ENCODE measurements at regions not wholly inside any gene's neighbourhood (a gene's known extent, or its start where the extent isn't known, plus 50 kb on each side); places are given as distances from the start of the nearest gene placed in this dataset.

DNA sequence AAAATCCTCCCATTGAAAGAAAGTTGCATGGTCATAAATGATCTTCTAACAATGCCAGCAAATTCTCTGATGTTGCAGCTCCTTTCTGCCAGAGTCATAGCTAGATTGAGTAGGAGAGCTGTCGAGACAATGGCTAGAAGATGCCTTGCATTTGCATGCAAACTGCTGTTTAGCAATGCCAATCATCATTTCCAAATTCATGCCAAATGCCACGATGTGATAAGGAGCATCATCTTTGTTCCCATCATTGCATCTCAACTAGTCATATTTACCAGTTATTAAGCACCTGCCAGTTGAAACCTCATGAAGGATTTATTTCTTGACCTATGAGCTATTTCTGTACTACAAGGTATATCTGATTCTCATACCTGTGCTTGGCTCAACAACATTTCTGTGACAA, 246.4 kb upstream of the PIK3R1 start:
- Histone ChIP-seq H3K9ac (ENCODE audit: low read length) (no peak overlapping the region), H3K4ac (ENCODE audit: low read depth, low read length) (no peak overlapping the region), H4K91ac (ENCODE audit: low read depth, low read length) (no peak overlapping the region), H2AK5ac (ENCODE audit: low read length) (no peak overlapping the region), H4K8ac (ENCODE audit: low read depth, low read length) (no peak overlapping the region), H4K12ac (ENCODE audit: low read depth, low read length) (no peak overlapping the region), H3K79me2 (ENCODE audit: control insufficient read depth, insufficient read depth, low read length, poor library complexity) (peaks cover 1% of the 10 kb centered on the region), H3K14ac (ENCODE audit: low read length) (no peak overlapping the region), H3K18ac (ENCODE audit: low read length) (no peak overlapping the region), H3K27me3 (ENCODE audit: insufficient read depth, low read length) (no peaks in the 10 kb centered on the region), H3K23ac (ENCODE audit: low read length) (no peak overlapping the region), H3K4me3 (ENCODE audit: low read depth, low read length) (no peak overlapping the region), H2BK5ac (ENCODE audit: low read depth, low read length, poor library complexity) (no peak overlapping the region), H2AFZ (ENCODE audit: insufficient read depth, low read length, poor library complexity) (no peak overlapping the region), H3K9me3 (ENCODE audit: insufficient read depth, low read depth, low read length) (no peaks in the 10 kb centered on the region), H2BK12ac (ENCODE audit: low read length) (no peak overlapping the region), H2BK120ac (ENCODE audit: insufficient read depth, low read length, poor library complexity) (no peak overlapping the region), H3K4me1 (ENCODE audit: control insufficient read depth in 1 of 2, insufficient read depth in 2 of 2, low read length in 2 of 2) (peaks cover 6 to 18% of the 10 kb centered on the region in 2 experiments), H3K79me1 (ENCODE audit: low read length) (peaks cover 10% of the 10 kb centered on the region), H3K27ac (ENCODE audit: low read depth, low read length) (no peak overlapping the region), H3K36me3 (ENCODE audit: control insufficient read depth in 1 of 2, insufficient read depth in 2 of 2, low read length in 2 of 2) (no peaks in the 10 kb centered on the region), H3K4me2 (ENCODE audit: low read length) (no peak overlapping the region)
- peak; percentile 70 to 90 for DNase-seq
- WGBS (ENCODE audit: extremely low coverage, insufficient coverage, insufficient read length), result no CpG with 5 or more reads among the region's 2 CpGs

GRCh38 chr5:67966712-67967111, 248.8 kb upstream of the PIK3R1 start:
- Histone ChIP-seq H3K27me3 (ENCODE audit: insufficient read depth, low read length) (no peaks in the 10 kb centered on the region), H2AFZ (ENCODE audit: insufficient read depth, low read length, poor library complexity) (no peak overlapping the region), H3K4ac (ENCODE audit: low read depth, low read length) (no peak overlapping the region), H3K18ac (ENCODE audit: low read length) (no peak overlapping the region), H3K4me2 (ENCODE audit: low read length) (no peak overlapping the region), H2BK5ac (ENCODE audit: low read depth, low read length, poor library complexity) (peak overlapping the region; percentile 35), H3K4me3 (ENCODE audit: low read depth, low read length) (no peak overlapping the region), H3K14ac (ENCODE audit: low read length) (peak overlapping the region; percentile 40), H3K9ac (ENCODE audit: low read length) (no peak overlapping the region), H3K9me3 (ENCODE audit: insufficient read depth, low read depth, low read length) (no peaks in the 10 kb centered on the region), H4K8ac (ENCODE audit: low read depth, low read length) (no peak overlapping the region), H2BK120ac (ENCODE audit: insufficient read depth, low read length, poor library complexity) (no peak overlapping the region), H2AK5ac (ENCODE audit: low read length) (no peak overlapping the region), H4K91ac (ENCODE audit: low read depth, low read length) (no peak overlapping the region), H3K36me3 (ENCODE audit: control insufficient read depth in 1 of 2, insufficient read depth in 2 of 2, low read length in 2 of 2) (no peaks in the 10 kb centered on the region), H3K79me2 (ENCODE audit: control insufficient read depth, insufficient read depth, low read length, poor library complexity) (peaks cover 1% of the 10 kb centered on the region), H3K23ac (ENCODE audit: low read length) (no peak overlapping the region), H3K79me1 (ENCODE audit: low read length) (peaks cover 10% of the 10 kb centered on the region), H3K4me1 (ENCODE audit: control insufficient read depth in 1 of 2, insufficient read depth in 2 of 2, low read length in 2 of 2) (peaks cover 8 to 22% of the 10 kb centered on the region in 2 experiments), H2BK12ac (ENCODE audit: low read length) (peak overlapping the region; percentile 61), H4K12ac (ENCODE audit: low read depth, low read length) (no peak overlapping the region), H3K27ac (ENCODE audit: low read depth, low read length) (no peak overlapping the region)
- DNase-seq, result no peak
- no CpG with 5 or more reads among the region's 1 CpG for WGBS (ENCODE audit: extremely low coverage, insufficient coverage, insufficient read length)

- Histone ChIP-seq H3K18ac (ENCODE audit: low read length) (no peak overlapping the region), H3K4ac (ENCODE audit: low read depth, low read length) (no peak overlapping the region), H4K12ac (ENCODE audit: low read depth, low read length) (no peak overlapping the region), H3K36me3 (ENCODE audit: control insufficient read depth in 1 of 2, insufficient read depth in 2 of 2, low read length in 2 of 2) (no peaks in the 10 kb centered on the region), H4K8ac (ENCODE audit: low read depth, low read length) (no peak overlapping the region), H3K23ac (ENCODE audit: low read length) (no peak overlapping the region), H3K79me2 (ENCODE audit: control insufficient read depth, insufficient read depth, low read length, poor library complexity) (peaks cover 1% of the 10 kb centered on the region), H4K91ac (ENCODE audit: low read depth, low read length) (no peak overlapping the region), H3K9me3 (ENCODE audit: insufficient read depth, low read depth, low read length) (no peaks in the 10 kb centered on the region), H3K14ac (ENCODE audit: low read length) (no peak overlapping the region), H2BK120ac (ENCODE audit: insufficient read depth, low read length, poor library complexity) (no peak overlapping the region), H2BK12ac (ENCODE audit: low read length) (no peak overlapping the region), H3K27me3 (ENCODE audit: insufficient read depth, low read length) (no peaks in the 10 kb centered on the region), H2AK5ac (ENCODE audit: low read length) (no peak overlapping the region), H3K4me3 (ENCODE audit: low read depth, low read length) (no peak overlapping the region), H3K79me1 (ENCODE audit: low read length) (peaks cover 6% of the 10 kb centered on the region), H2BK5ac (ENCODE audit: low read depth, low read length, poor library complexity) (no peak overlapping the region), H3K4me2 (ENCODE audit: low read length) (no peak overlapping the region), H3K4me1 (ENCODE audit: control insufficient read depth in 1 of 2, insufficient read depth in 2 of 2, low read length in 2 of 2) (peaks cover 8 to 23% of the 10 kb centered on the region in 2 experiments), H3K27ac (ENCODE audit: low read depth, low read length) (peak overlapping the region; percentile 52), H2AFZ (ENCODE audit: insufficient read depth, low read length, poor library complexity) (no peak overlapping the region), H3K9ac (ENCODE audit: low read length) (no peak overlapping the region)
- WGBS (ENCODE audit: extremely low coverage, insufficient coverage, insufficient read length), result no CpG with 5 or more reads among the region's 2 CpGs
- DNase-seq, result peak in 1 of 2 donors; percentile 49
Observed at GRCh38 chr5:67964619-67965018, 250.9 kb upstream of the PIK3R1 start.

DNA sequence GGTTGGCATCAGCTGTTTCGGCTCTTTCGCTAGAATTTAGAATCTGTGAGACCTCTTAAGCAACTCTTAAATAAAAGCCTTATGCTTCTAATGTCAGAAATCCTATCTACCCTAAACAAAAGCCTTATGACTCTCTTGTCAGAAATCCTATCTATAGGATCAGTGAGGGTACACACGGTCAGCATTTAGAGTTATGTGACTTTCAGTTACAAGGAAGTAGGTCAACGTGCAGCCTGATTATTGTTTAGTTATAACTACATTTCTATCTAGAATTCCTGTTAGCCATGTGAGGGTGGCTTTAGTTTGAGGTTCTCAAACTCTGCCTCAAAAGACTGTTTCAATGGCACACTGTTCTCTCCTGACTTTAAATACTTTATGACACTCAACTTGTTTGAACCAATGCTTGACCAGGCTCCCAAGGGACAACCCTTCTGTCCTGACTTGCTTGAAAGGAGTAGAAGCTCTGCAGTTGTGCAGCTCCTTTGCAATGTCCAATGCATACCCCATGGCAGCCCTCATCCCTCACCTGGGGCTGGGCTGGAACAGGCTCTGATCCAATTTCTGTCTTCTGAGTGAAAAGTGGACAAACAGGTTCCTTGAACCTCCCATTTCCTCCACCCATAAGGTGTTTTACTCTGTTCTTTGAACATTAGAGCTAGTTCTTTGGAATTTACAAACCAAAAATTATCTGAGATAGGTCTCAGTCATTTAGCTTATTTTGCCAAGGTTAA, 251.6 kb upstream of the PIK3R1 start:
- H4K12ac ChIP-seq (ENCODE audit: low read depth, low read length), result no peak overlapping the region
- H4K91ac ChIP-seq (ENCODE audit: low read depth, low read length), result no peak overlapping the region
- peaks cover 8 to 23% of the 10 kb centered on the region in 2 experiments for H3K4me1 ChIP-seq (ENCODE audit: control insufficient read depth in 1 of 2, insufficient read depth in 2 of 2, low read length in 2 of 2)
- no peak overlapping the region for H3K23ac ChIP-seq (ENCODE audit: low read length)
- peak; percentile 87 to 92 for DNase-seq
- H3K79me2 ChIP-seq (ENCODE audit: control insufficient read depth, insufficient read depth, low read length, poor library complexity), result peaks cover 1% of the 10 kb centered on the region
- H2BK12ac ChIP-seq (ENCODE audit: low read length), result peak overlapping the region; percentile 46
- H3K36me3 ChIP-seq (ENCODE audit: control insufficient read depth in 1 of 2, insufficient read depth in 2 of 2, low read length in 2 of 2), result no peaks in the 10 kb centered on the region
- H2BK120ac ChIP-seq (ENCODE audit: insufficient read depth, low read length, poor library complexity), result no peak overlapping the region
- no CpG with 5 or more reads among the region's 4 CpGs for WGBS (ENCODE audit: extremely low coverage, insufficient coverage, insufficient read length)
- no peak overlapping the region for H3K18ac ChIP-seq (ENCODE audit: low read length)
- H2BK5ac ChIP-seq (ENCODE audit: low read depth, low read length, poor library complexity), result no peak overlapping the region
- peak overlapping the region; percentile 52 for H3K27ac ChIP-seq (ENCODE audit: low read depth, low read length)
- no peak overlapping the region for H2AFZ ChIP-seq (ENCODE audit: insufficient read depth, low read length, poor library complexity)
- peaks cover 6% of the 10 kb centered on the region for H3K79me1 ChIP-seq (ENCODE audit: low read length)
- H4K8ac ChIP-seq (ENCODE audit: low read depth, low read length), result no peak overlapping the region
- H3K4ac ChIP-seq (ENCODE audit: low read depth, low read length), result no peak overlapping the region
- H3K4me3 ChIP-seq (ENCODE audit: low read depth, low read length), result no peak overlapping the region
- H3K4me2 ChIP-seq (ENCODE audit: low read length), result no peak overlapping the region
- no peak overlapping the region for H3K9ac ChIP-seq (ENCODE audit: low read length)
- no peak overlapping the region for H2AK5ac ChIP-seq (ENCODE audit: low read length)
- no peaks in the 10 kb centered on the region for H3K27me3 ChIP-seq (ENCODE audit: insufficient read depth, low read length)
- no peak overlapping the region for H3K14ac ChIP-seq (ENCODE audit: low read length)
- no peaks in the 10 kb centered on the region for H3K9me3 ChIP-seq (ENCODE audit: insufficient read depth, low read depth, low read length)
